AG09319 (cell line): ENCODE measurements at regions not wholly inside any gene's neighbourhood (a gene's known extent, or its start where the extent isn't known, plus 50 kb on each side); places are given as distances from the start of the nearest gene placed in this dataset.

ENCODE experiments used
- DNase-seq: peaks from one replicate; pipeline ENCODE4 v3.0.0-alpha.2; 2010; ENCODE audit warnings: low read depth; ENCODE audit errors: extremely low read depth
- CTCF ChIP-seq: IDR thresholded peaks from 2 replicates; pipeline ENCODE4 v1.5.1; 2011; ENCODE audit warnings: low read depth, mild to moderate bottlenecking, inconsistent platforms, low read length, moderate library complexity

- TF ChIP-seq CTCF, result no peak
- no peak for DNase-seq
Measured at GRCh38 chr13:30025351-30025750, 174.9 kb upstream of the UBL3 start.

DNA sequence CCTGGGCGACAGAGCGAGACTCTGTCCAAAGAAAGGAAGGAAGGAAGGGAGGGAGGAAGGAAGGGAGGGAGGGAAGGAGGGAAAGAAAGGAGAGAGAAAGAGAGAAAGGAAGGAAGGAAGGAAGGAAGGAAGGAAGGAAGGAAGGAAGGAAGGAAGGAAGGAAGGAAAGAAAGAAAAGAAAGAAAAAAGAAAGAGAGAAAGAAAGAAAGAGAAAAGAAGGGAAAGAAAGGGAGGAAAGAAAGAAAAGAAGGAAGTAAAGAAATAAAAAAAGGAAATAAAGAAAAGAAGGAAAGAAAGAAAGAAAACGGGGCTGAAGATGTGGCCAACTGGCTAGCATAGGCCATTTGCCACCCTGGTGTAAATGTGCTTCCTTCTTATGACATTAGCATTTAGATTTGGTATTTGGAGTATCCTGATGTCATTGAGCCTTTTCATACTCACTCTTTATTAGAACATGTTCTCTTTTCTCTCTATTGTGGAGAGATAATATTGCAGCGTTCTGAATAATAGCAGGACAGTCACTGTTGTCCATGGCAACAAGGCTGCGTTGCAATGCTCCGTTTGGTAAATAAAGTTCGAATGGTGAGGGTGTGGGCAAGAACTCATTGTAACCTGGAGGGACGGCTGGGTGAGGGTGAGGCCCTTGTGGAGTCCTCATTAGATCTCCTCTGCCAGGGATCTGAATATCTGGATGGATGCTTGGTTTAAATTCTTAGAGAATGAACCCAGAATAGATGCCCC is 173.9 kb upstream of the UBL3 start:
- no peak for DNase-seq
- TF ChIP-seq CTCF, result no peak

- no peak for DNase-seq
- TF ChIP-seq CTCF, result no peak
Measured at GRCh38 chr13:30023196-30023895, 172.9 kb upstream of the UBL3 start.

GRCh38 chr13:30022796-30023195 is 172.4 kb upstream of the UBL3 start:
- no peak for TF ChIP-seq CTCF
- DNase-seq, result no peak

- TF ChIP-seq CTCF, result no peak
- DNase-seq, result no peak
Measured at GRCh38 chr13:30022256-30022655, 171.8 kb upstream of the UBL3 start.

GRCh38 chr13:30021611-30022010 is 171.2 kb upstream of the UBL3 start:
- no peak for DNase-seq
- no peak for TF ChIP-seq CTCF

DNA sequence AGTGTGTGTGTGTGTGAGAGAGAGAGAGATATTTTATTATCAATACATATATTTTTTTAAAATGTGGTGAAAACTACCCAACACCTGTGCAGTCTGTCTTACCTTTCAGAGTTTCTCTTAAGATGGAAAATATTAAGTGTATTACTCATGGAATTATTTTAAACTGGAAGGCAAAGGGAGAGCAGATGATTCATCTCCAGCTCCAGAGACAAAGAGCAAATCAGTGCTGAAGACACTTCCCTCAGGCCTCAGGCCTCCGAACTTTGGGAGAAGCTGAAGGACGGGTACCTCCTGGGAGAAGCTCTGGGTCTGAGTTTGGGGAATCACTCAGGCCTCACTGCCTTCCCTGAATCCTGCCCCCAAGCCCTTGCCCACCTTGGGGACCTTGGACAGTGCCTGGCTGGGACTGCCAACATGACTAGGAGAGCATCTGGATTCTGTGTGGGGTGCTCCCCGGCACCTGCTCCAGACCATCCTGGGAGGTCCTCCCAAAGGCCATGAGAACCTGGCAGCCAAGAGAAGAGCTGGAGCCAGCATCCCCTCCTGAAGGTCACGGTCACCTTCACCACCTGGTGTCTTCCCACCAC is 170.4 kb upstream of the UBL3 start:
- no peak for DNase-seq
- TF ChIP-seq CTCF, result no peak
